ENCODE measurements at regions not wholly inside any gene's neighbourhood (a gene's known extent, or its start where the extent isn't known, plus 50 kb on each side); places are given as distances from the start of the nearest gene placed in this dataset.

- in situ Hi-C loops (cut with MboI) (no loop called here), intact Hi-C loops (cut with micrococcal nuclease) (no loop called here)
- DNase-seq (ENCODE audit: extremely low read depth in 1 of 4, low spot score in 3 of 4) (no peak), ATAC-seq (no peak), FAIRE-seq (no peak)
- Histone ChIP-seq H3K4me1 (replicated peaks in 1 of 2; ENCODE audit: control insufficient read depth in 2 of 2, insufficient read depth in 2 of 2, low read length in 2 of 2) (no peaks in the 10 kb centered on the region), H2AFZ (ENCODE audit: low read depth, low read length) (no peak overlapping the region), H3K9me1 (ENCODE audit: control insufficient read depth, insufficient read depth, low read length) (no peaks in the 10 kb centered on the region), H3K9ac (ENCODE audit: insufficient read depth in 1 of 2, low read depth in 2 of 2, low read length in 2 of 2) (no peak overlapping the region), H3K27ac (ENCODE audit: extremely low read depth, low read depth, low read length) (no peak overlapping the region), H3K27me3 (ENCODE audit: control insufficient read depth in 2 of 2, insufficient read depth in 2 of 2, low read length in 2 of 2) (peaks cover 0 to 26% of the 10 kb centered on the region in 2 experiments; a peak in 4 of 5 replicates), H3K36me3 (ENCODE audit: control insufficient read depth, insufficient read depth, low read length) (no peaks in the 10 kb centered on the region), H3K4me2 (ENCODE audit: insufficient read depth, low read length) (no peak overlapping the region), H4K20me1 (replicated peaks; ENCODE audit: control insufficient read depth, insufficient read depth, low read length) (no peaks in the 10 kb centered on the region; the same call in 1 of the 2 replicates), H3K9me3 (replicated peaks; ENCODE audit: control insufficient read depth, insufficient read depth, low read depth, low read length) (no peaks in the 10 kb centered on the region; the same call in 1 of the 2 replicates), H3K4me3 (no peak overlapping the region), H3K79me2 (ENCODE audit: control insufficient read depth, insufficient read depth, low read length) (no peaks in the 10 kb centered on the region)
- TF ChIP-seq ZNF584 (CRISPR knock-in tag; IDR thresholded peaks at IDR 0.05; ENCODE audit: low read depth) (no peak), GABPB1 (CRISPR knock-in tag; IDR thresholded peaks at IDR 0.05) (no peak), NUFIP1 (IDR thresholded peaks at IDR 0.05; ENCODE audit: partially characterized antibody) (no peak), BCL6 (CRISPR knock-in tag; IDR thresholded peaks at IDR 0.05) (no peak), SMAD2 (IDR thresholded peaks at IDR 0.05; ENCODE audit: low read depth, low read length) (no peak), GATA2 (CRISPR knock-in tag; IDR thresholded peaks at IDR 0.05) (no peak), MCM2 (IDR thresholded peaks at IDR 0.05; ENCODE audit: low read depth) (no peak), SNIP1 (IDR thresholded peaks at IDR 0.05; ENCODE audit: low read depth) (no peak), NR4A1 (CRISPR knock-in tag; IDR thresholded peaks at IDR 0.05) (no peak), NR4A1 (tag; IDR thresholded peaks at IDR 0.05) (no peak), MTA1 (IDR thresholded peaks at IDR 0.05; ENCODE audit: borderline replicate concordance) (no peak), NFATC3 (IDR thresholded peaks at IDR 0.05) (no peak), ARID2 (IDR thresholded peaks at IDR 0.05) (no peak), MYNN (IDR thresholded peaks at IDR 0.05) (no peak), MYNN (CRISPR knock-in tag; IDR thresholded peaks at IDR 0.05) (no peak), ATF3 (IDR thresholded peaks at IDR 0.05) (no peak), ATF3 (CRISPR knock-in tag; conservative IDR thresholded peaks at IDR 0.05) (no peak), SIN3A (IDR thresholded peaks at IDR 0.05; ENCODE audit: borderline replicate concordance in 2 of 2, control insufficient read depth in 1 of 2, low read depth in 2 of 2, low read length in 2 of 2) (no peak), SP2 (IDR thresholded peaks at IDR 0.05; ENCODE audit: extremely low read depth, low read depth, low read length, poor library complexity, severe bottlenecking) (no peak)
- 0% methylated on average over 6 of the region's 6 CpGs for WGBS (ENCODE audit: insufficient coverage, low coverage, missing lambda C conversion rate)
- BruUV-seq (replicated peaks) = no TSS peak
- CTCF ChIA-PET (ENCODE audit: low intra/inter-chr PET ratio) = no interaction called here
- POLR2A ChIA-PET = interaction anchor here (0.6 kb wide), 1 partner anchor 25 kb away, joined by 3 read pairs; no protein-coding TSS in a partner anchor
Observed at GRCh38 chr11:33585586-33586209, 114.9 kb downstream of the C11orf91 start.

Data from K562 (cell line).